ENCODE measurements at regions not wholly inside any gene's neighbourhood (a gene's known extent, or its start where the extent isn't known, plus 50 kb on each side); places are given as distances from the start of the nearest gene placed in this dataset.
A peak's percentile ranks its signal among the peaks of the same experiment; 100 is the strongest.

DNA sequence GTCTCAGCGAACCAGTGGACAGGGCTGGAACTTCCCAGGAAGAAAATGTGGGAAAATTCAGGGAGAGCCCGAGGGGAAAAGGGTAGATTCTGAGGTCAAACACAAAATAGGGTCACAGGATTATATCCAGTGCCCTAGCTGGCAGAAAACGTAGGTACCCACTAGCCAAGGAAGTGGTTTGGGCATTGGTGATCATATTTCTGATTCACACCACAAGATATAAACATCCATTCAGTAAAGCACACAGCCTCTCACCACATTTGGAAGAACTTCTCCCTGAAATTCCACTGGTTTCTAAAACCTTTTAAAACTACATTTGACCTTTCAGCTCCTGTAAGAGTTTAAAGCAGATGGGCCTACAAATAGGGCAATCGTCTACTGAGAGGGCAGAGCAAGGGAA lies 186.9 kb downstream of the TTC32 start:
- no peak for DNase-seq (ENCODE audit: low read depth)
- Histone ChIP-seq H3K27me3 (ENCODE audit: control insufficient read depth, insufficient read depth, low read length) (no peaks in the 10 kb centered on the region), H3K36me3 (ENCODE audit: control insufficient read depth, insufficient read depth, low read length) (no peaks in the 10 kb centered on the region), H3K4me3 (ENCODE audit: low read depth, low read length) (no peak overlapping the region)
- TF ChIP-seq, protein P1, sequence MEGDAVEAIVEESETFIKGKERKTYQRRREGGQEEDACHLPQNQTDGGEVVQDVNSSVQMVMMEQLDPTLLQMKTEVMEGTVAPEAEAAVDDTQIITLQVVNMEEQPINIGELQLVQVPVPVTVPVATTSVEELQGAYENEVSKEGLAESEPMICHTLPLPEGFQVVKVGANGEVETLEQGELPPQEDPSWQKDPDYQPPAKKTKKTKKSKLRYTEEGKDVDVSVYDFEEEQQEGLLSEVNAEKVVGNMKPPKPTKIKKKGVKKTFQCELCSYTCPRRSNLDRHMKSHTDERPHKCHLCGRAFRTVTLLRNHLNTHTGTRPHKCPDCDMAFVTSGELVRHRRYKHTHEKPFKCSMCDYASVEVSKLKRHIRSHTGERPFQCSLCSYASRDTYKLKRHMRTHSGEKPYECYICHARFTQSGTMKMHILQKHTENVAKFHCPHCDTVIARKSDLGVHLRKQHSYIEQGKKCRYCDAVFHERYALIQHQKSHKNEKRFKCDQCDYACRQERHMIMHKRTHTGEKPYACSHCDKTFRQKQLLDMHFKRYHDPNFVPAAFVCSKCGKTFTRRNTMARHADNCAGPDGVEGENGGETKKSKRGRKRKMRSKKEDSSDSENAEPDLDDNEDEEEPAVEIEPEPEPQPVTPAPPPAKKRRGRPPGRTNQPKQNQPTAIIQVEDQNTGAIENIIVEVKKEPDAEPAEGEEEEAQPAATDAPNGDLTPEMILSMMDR (IDR thresholded peaks at IDR 0.05; ENCODE audit: insufficient read depth, low read depth, low read length), result no peak
- ChIA-PET POLR2A (no interaction called here), CTCF (no interaction called here)

DNA sequence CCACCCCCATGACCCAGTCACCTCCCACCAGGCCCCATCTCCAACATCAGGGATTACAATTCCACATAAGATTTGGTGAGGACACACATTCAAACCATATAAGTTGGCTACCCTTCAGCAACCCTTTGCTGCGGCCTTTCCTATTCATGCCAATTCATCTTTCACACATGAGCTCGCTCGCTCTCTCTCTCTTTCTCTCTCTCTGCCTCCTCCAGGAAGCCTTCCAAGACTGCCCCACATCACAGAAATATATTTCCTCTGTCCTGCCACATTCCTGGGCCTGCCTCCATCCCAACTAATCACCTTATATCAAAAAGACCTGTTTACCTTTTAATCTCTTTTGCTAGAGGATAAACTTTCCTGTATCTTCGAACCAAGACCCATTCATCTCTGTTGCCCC lies 188.9 kb downstream of the TTC32 start:
- DNase-seq (ENCODE audit: low read depth), result no peak
- Histone ChIP-seq H3K4me3 (ENCODE audit: low read depth, low read length) (no peak overlapping the region), H3K27me3 (ENCODE audit: control insufficient read depth, insufficient read depth, low read length) (no peaks in the 10 kb centered on the region), H3K36me3 (ENCODE audit: control insufficient read depth, insufficient read depth, low read length) (no peaks in the 10 kb centered on the region)
- ChIA-PET CTCF (no interaction called here), POLR2A (no interaction called here)
- TF ChIP-seq, protein P1 (IDR thresholded peaks at IDR 0.05; ENCODE audit: insufficient read depth, low read depth, low read length), result no peak

DNA sequence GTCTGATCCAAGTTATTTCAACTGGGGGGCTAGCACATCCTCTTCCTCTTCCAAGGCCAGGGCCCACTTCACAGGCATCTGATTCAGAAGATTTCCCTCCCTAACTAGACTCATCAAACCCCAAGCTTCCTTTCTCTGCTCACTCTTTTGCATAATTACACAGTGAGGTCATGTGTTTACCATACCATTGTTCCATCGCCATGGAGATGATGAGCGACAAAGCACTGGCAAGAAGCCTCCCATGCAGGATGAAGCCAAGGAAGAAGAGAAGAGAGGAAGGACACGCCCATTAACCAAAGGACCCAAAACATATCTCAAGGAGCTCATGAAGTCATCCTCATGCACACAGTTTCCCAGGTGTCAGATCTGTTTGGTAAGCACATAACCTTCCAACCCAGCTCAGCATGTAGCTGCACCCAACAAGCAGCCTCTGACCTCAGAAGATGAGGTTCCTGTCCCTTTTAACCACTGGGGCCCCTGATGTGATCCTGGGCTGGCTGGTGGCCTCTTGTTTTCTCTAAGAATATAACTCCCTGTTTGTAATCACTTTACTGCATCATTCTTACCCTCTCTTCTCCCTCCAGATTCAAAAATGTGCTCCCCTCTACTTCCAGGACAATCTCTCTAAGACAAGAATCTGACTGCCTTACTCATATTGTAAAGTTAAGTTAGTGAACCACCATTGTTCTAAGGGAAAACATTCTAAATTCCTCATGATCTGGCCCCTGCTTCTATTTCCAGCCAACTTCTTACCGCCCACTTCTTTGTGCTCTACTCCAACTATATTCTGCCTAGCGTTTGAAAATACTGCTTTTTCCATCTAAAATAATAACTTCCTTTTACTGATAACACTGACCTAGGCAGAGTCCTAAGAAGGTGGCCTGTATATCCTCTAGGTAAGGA lies 190.1 kb downstream of the TTC32 start:
- TF ChIP-seq, protein P1 (IDR thresholded peaks at IDR 0.05; ENCODE audit: insufficient read depth, low read depth, low read length), result no peak
- Histone ChIP-seq H3K36me3 (ENCODE audit: control insufficient read depth, insufficient read depth, low read length) (no peaks in the 10 kb centered on the region), H3K4me3 (ENCODE audit: low read depth, low read length) (no peak overlapping the region), H3K27me3 (ENCODE audit: control insufficient read depth, insufficient read depth, low read length) (no peaks in the 10 kb centered on the region)
- ChIA-PET CTCF (no interaction called here), POLR2A (interaction anchor here (0.7 to 1.0 kb wide), 2 partner anchors 28 to 222 kb away, joined by 3 read pairs; no protein-coding TSS in a partner anchor)
- DNase-seq (ENCODE audit: low read depth), result peak; percentile 98

DNA sequence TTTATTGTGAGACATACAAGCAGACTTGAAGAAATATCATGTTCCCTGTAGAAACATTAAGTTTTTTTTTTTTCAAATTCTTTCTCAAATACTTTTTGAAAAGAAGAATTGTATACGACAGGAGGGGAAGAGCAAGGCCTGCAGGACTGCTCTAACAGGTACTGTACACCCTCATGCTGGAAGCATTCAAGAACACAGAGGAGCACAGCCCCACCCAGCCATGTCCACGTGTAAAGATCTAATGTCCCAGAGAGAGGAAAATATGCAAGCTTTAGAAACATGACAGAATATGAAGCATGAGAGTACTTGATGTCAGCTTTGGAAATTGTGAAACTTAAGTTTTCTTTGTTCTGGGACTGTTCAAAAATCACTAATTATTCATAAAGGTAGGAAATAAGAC lies 191.6 kb downstream of the TTC32 start:
- POLR2A ChIA-PET, result no interaction called here
- TF ChIP-seq, protein P1 (IDR thresholded peaks at IDR 0.05; ENCODE audit: insufficient read depth, low read depth, low read length), result no peak
- Histone ChIP-seq H3K36me3 (ENCODE audit: control insufficient read depth, insufficient read depth, low read length) (no peaks in the 10 kb centered on the region), H3K27me3 (ENCODE audit: control insufficient read depth, insufficient read depth, low read length) (no peaks in the 10 kb centered on the region), H3K4me3 (ENCODE audit: low read depth, low read length) (no peak overlapping the region)
- CTCF ChIA-PET, result interaction anchor here (0.8 kb wide), 2 partner anchors 76 to 250 kb away, joined by 4 read pairs; no protein-coding TSS in a partner anchor
- DNase-seq (ENCODE audit: low read depth), result no peak

DNA sequence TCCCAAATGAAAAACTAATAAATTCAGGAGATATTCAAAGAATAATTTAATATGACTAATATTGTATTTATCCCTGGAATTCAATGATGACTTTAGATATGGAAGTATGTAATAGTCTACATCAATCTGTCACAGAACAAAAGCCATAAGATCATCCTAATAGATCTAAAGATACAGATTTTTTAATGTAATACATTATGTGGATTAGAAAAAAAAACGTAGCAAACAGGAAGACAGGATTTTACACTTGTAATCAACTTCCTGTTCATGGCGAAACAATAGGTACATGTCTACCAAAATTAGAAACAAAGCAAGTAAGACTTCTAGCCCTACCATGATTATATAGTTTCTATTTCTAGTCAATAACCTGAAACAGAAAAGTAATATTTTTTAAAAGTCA lies 192.2 kb downstream of the TTC32 start:
- Histone ChIP-seq H3K36me3 (ENCODE audit: control insufficient read depth, insufficient read depth, low read length) (no peaks in the 10 kb centered on the region), H3K27me3 (ENCODE audit: control insufficient read depth, insufficient read depth, low read length) (no peaks in the 10 kb centered on the region), H3K4me3 (ENCODE audit: low read depth, low read length) (no peak overlapping the region)
- POLR2A ChIA-PET, result no interaction called here
- TF ChIP-seq, protein P1 (IDR thresholded peaks at IDR 0.05; ENCODE audit: insufficient read depth, low read depth, low read length), result no peak
- CTCF ChIA-PET, result interaction anchor here (0.8 kb wide), 2 partner anchors 77 to 249 kb away, joined by 4 read pairs; no protein-coding TSS in a partner anchor
- DNase-seq (ENCODE audit: low read depth), result no peak
